GM18520 (cell line): ENCODE measurements at regions not wholly inside any gene's neighbourhood (a gene's known extent, or its start where the extent isn't known, plus 50 kb on each side); places are given as distances from the start of the nearest gene placed in this dataset.
"Not testable (repeated sequence)": the region's sequence is repeated elsewhere in the genome, so short reads cannot be mapped to it uniquely, and the experiment has no call there.

ENCODE experiments used
- ATAC-seq: cut with Tn5 transposase; IDR thresholded peaks from one replicate; pipeline ENCODE4 v1.9.1; 2021; ENCODE audit not compliant: unreplicated experiment

- ATAC-seq: not testable (repeated sequence)
Measured at GRCh38 chr21:6130734-6131133, 4390.6 kb upstream of the TPTE start.

GRCh38 chr21:6133373-6133772 is 4388.0 kb upstream of the TPTE start:
- ATAC-seq: not testable (repeated sequence)

- ATAC-seq: not testable (repeated sequence)
Measured at GRCh38 chr21:6133852-6134630, 4387.3 kb upstream of the TPTE start.

DNA sequence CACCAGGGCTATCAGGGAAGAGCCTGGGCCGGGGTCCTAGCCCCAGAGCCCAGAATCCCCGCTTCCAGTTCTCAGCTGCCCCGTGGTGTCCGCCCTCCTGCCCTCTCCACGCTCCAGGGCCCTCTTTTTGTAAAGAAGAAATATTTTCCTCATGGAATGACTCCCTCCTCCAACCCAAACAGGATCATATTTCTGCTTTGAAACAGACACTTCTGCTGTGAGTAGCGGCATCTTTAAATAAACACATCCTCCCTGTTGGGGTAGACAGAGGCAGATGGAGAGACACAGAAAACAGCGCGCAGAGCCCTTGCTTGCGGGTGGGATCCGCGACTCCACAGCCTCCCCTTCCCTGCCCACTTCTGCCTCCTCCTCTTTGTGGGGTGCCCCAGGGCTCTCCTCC is 4384.7 kb upstream of the TPTE start:
- not testable (repeated sequence) for ATAC-seq

GRCh38 chr21:6138244-6139136 is 4382.9 kb upstream of the TPTE start:
- ATAC-seq: not testable (repeated sequence)

DNA sequence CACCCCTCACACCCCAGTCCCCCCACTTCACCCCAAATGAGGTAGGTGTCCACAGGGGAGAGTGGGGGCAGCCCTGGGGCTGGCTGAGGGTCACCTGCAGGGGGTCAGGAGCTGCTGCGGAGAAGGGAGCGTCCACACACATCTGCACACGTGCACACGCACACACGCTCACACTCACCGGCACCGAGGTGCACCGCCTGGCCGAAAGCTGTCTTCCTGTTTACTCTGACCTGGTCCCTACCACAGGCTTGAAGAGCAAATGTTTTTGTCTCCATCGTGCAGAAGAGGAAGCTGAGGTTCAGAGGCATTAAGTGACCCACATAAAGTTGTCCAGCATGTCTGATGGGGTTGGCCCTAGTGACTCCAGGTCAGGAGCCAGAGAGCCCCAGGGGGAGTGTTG is 4382.1 kb upstream of the TPTE start:
- not testable (repeated sequence) for ATAC-seq

DNA sequence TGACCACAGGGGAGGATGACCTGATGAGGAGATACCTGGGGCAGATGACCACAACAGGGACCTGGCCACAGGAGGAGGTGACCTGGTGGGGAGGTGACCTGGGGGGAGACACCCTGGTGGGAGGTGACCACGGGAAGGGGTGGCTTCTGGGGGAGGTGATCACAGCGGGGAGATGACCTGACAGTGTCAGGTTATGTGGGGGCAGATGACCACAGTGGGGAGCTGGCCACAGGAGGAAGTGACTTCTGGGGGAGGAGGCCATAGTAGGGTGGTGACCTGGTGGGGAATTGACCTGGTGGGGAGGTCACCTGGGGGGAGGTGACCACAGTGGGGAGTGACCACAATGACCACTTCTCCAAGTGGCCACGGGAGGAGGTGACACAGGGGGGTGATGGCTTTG is 4381.5 kb upstream of the TPTE start:
- ATAC-seq: not testable (repeated sequence)

DNA sequence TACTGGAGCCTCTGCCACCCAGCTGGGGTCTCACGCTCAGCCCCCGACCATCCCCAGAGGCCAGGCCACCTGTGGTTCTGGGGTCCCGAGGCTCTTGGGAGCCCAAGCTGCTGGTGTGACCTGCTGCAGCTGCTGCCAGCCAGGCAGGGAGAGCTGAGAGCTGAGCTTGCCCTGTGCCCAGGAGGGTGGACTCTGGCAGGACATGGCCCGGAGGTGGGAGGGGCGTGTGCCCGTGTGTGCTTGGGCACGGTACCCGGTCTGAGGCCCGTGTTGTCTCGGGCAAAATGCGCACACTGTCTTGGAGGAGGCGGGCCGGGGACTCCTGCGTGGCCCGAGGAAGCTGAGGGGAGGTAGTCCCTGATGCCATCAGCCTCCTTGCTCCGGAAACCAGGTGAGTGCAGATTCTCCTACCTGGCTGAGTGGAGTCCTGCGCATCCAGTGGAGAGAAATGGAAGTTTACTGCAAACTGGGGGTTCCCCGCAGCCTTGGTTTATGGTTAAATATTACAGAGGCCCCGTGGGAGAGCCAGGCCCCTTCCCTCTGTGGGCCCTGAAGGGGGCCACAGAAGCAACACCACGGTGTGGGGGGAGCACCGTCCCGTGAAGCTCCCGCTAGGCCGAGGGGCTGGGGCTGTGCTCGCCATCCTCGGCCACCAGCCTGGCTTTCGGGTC is 4380.8 kb upstream of the TPTE start:
- ATAC-seq: not testable (repeated sequence)

- not testable (repeated sequence) for ATAC-seq
Measured at GRCh38 chr21:6141138-6141474, 4380.3 kb upstream of the TPTE start.

GRCh38 chr21:6153154-6153553 is 4368.2 kb upstream of the TPTE start:
- not testable (repeated sequence) for ATAC-seq

DNA sequence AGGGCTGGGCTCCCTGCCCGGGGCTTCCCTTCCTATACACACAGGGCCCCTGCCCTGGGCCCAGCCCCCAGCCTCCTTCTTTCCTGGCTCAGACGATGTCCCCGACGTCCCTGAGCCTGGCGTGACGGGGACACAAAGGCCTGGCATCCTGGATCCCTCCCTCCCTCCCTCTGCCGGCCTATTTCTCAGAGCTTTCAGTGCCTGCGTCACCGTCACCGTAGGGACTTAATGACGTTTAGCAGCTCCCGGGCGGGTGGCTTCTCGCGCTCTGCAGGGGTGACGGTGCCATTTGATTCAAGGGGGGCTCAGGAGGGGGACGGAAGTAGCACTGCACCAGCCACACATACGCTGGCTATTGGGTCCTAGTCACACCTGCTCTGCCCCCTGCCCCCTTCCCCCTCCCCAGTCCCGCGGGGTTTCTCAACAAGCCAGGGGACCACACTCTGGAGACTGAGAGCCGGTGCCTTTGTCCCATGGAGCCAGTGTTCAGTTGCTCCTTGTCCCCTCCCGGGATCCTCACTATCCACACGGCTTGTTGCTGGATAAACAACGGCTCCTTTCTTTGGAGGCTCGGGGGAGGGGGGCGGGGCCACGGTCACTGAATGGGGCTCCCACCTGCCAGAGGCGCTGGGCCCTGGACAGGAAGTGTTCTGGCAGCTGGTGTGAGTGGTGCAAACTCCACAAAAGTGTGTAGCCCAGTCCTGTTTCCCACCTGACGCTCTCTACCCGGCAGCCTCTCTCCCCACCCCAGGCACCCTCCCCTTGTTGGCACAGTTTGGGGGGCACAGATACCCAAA is 4366.7 kb upstream of the TPTE start:
- not testable (repeated sequence) for ATAC-seq

GRCh38 chr21:6156712-6157389 is 4364.5 kb upstream of the TPTE start:
- ATAC-seq: not testable (repeated sequence)

GRCh38 chr21:6157515-6157914 is 4363.9 kb upstream of the TPTE start:
- not testable (repeated sequence) for ATAC-seq

GRCh38 chr21:6158171-6158570 is 4363.2 kb upstream of the TPTE start:
- not testable (repeated sequence) for ATAC-seq
